OCI-LY1 (cell line): ENCODE measurements at regions not wholly inside any gene's neighbourhood (a gene's known extent, or its start where the extent isn't known, plus 50 kb on each side); places are given as distances from the start of the nearest gene placed in this dataset.

Experiments
- CTCF ChIP-seq: fragments of 200-600 bp; sonication (generic), shearing (Covaris generic); IDR thresholded peaks from 2 replicates; pipeline ENCODE4 v1.5.1; 2017; ENCODE audit warnings: mild to moderate bottlenecking, antibody characterized with exemption, low read length, moderate library complexity, mixed read lengths
- EZH2 ChIP-seq: fragments of 200-600 bp; sonication (generic), shearing (Covaris generic); IDR thresholded peaks from 2 replicates; pipeline ENCODE4 v1.8.0; 2017; ENCODE audit warnings: borderline replicate concordance, mixed run types, mild to moderate bottlenecking, antibody characterized with exemption, low read length, moderate library complexity, mixed read lengths

- TF ChIP-seq CTCF: no peak
- no peak for TF ChIP-seq EZH2
These were observed 189.5 kb upstream of the SLC24A3 start for GRCh38 chr20:19022791-19023448.
